GM20000 (cell line): ENCODE measurements at regions not wholly inside any gene's neighbourhood (a gene's known extent, or its start where the extent isn't known, plus 50 kb on each side); places are given as distances from the start of the nearest gene placed in this dataset.

Experiments
- DNase-seq: peaks from one replicate; pipeline ENCODE4 v3.0.0; 2012; ENCODE audit warnings: low spot score
- TF ChIP-seq, protein P1 (sequence below): IDR thresholded peaks from 2 replicates; pipeline ENCODE4 v1.5.1; 2012; ENCODE audit warnings: mild to moderate bottlenecking, control low read depth; ENCODE audit errors: extremely low read depth, missing control alignments

DNA sequence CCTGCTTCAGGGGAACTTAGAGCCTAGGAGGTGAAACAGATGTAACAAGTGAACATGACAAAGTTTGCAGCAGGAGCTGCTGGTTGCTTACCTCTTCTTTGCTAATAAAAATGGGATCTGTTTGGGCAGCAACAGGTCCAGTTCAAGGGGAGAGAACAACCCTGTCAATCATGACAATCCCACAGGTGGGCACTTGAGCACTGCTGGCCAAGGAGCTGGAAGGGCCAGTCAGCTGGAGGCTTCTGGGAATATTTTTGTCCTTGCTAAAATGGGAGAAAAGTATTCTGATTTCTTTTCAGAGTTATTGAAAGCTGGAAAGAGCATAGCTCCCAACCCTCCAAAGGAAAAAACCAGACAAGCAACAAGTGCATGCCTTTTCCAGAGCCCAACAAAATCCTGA, 477.7 kb upstream of the SULF2 start:
- DNase-seq = no peak
- TF ChIP-seq, protein P1, sequence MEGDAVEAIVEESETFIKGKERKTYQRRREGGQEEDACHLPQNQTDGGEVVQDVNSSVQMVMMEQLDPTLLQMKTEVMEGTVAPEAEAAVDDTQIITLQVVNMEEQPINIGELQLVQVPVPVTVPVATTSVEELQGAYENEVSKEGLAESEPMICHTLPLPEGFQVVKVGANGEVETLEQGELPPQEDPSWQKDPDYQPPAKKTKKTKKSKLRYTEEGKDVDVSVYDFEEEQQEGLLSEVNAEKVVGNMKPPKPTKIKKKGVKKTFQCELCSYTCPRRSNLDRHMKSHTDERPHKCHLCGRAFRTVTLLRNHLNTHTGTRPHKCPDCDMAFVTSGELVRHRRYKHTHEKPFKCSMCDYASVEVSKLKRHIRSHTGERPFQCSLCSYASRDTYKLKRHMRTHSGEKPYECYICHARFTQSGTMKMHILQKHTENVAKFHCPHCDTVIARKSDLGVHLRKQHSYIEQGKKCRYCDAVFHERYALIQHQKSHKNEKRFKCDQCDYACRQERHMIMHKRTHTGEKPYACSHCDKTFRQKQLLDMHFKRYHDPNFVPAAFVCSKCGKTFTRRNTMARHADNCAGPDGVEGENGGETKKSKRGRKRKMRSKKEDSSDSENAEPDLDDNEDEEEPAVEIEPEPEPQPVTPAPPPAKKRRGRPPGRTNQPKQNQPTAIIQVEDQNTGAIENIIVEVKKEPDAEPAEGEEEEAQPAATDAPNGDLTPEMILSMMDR = no peak

DNA sequence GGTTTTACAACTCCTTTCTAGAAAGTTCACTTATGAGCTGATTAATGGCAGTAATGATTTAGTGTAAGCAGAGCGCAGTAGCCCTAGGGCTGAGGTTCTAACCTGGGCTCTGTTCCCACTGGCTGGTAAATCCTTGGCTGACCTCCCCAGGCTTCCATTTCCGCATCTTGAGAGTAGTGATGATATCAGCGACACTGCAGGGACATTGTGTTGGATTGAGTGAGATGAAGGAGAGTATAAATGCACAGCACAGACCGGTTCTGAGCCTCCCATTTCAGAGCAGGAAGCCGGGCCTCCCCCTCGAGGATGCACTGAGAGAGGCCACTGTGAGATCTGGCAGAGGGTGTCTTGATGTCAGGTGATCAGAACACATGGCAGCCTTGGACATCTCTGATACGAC, 477.2 kb upstream of the SULF2 start:
- TF ChIP-seq, protein P1 = no peak

DNA sequence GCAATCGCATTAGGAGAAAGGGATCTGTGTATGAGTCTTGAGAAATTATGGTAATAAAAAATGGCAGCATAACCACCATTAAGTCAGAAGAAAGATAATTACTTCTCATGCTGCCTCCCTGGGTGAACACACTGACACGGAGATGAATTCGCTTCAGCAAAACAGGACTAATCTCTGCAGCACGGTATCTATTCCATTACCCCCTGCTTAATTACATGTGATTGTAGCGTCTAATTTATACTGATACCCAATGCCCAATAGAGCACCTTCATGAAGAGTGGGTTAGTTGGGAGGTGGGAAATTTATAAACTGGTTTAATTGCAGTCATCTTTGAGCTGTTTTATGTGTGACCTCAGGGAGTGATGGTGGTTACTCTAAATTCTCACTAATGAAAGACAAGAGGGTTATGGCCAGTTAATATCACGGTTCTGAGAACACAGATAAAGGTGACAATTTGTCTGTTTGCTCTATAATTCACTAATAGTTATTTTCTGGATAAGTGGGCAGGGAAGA, 476.2 kb upstream of the SULF2 start:
- TF ChIP-seq, protein P1 = no peak
- no peak for DNase-seq

More for the DNA sequence above, 477.2 kb upstream of the SULF2 start:
- DNase-seq = no peak

DNA sequence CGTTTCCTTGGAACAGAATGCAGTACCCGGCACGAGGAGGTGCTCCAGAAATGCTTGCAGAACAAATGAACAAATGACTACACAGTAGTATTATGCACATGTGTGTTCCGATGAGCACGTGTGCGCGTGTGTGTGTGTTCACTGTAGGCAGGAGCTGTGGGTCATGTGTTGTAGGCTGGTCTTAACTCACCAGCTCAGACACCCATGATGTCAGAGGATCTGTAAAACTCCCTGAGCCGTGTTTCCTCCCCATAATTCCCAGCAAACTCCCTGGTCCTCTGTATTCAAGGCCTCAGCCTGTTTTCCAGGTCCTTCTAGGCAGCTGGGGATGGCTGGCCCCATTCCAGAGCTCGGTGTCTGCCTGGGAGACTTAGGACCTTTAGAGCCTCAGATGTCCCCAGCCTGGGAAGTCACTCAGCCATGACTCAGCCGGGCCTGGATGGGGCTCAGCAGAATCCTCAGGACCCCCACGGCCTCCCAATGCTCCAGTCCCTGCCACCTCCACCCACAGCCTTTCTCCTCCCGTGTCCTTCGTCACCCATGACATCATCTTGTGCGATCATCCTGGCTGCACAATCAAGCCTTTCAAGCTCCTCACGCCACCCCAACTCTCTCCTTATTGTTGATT, 475.0 kb upstream of the SULF2 start:
- DNase-seq = no peak
- TF ChIP-seq, protein P1 = no peak

DNA sequence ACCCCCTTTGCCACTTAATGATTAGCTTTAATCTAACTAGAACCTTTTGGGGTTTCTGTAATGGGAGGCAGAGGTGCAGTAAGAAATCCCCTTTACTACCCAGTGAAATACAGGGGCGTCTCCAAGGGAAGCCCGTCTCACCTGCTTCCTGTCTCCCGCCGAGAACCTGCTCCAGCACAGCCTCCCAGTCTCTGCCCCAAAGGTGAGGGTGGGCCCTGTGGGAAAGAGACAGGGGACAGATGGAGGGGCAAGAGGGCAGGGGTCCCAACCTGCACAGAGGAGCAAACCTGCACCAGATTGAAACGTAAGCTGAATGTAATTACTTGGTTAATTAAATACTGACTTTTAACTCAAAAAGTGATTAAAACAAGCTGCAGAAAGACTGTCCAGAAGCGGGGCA, 474.2 kb upstream of the SULF2 start:
- TF ChIP-seq, protein P1 = no peak
- no peak for DNase-seq

DNA sequence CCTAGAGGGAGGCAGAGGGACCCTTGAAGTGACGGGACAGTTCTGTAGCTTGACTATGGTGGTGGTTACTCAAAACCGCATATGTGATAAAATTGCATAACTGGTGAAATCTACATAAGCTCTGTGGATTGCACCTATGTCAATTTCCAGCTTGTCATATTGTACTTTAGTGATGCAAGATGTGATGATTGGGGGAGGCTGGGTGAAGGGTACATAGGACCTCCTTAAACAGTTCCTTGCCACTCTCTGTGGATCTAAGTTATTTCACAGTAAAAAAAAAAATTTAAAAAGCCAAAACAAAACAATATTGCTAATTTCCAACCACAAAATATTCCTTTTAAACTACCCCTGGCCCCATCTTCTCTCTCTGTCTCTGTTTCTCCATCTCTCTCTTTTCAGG, 472.6 kb upstream of the SULF2 start:
- TF ChIP-seq, protein P1 = no peak
- DNase-seq = no peak

DNA sequence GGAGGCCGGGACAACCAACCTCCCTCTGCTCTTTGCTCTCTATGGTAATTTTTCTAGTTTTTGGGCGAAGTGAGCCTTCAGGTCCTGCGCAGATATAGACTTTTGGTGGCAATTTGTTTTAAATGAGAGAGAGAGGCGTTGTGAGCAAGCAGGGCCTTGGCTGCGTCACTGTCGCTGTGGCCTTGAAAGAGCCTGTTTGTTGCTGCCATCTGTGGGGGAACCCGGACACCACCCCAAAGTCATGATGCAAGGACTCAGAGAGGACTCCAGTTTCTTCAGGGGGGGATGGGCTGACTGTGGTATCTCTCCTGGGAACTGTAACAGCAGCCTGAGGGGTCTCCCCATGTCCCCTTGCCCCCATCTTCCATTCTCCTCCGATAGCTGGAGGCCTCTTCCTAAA, 462.7 kb upstream of the SULF2 start:
- TF ChIP-seq, protein P1 = no peak
- DNase-seq = no peak
